NT2/D1 (cell line): ENCODE measurements at regions not wholly inside any gene's neighbourhood (a gene's known extent, or its start where the extent isn't known, plus 50 kb on each side); places are given as distances from the start of the nearest gene placed in this dataset.
"Not testable (repeated sequence)": the region's sequence is repeated elsewhere in the genome, so short reads cannot be mapped to it uniquely, and the experiment has no call there.

Source experiments
- DNase-seq: peaks from one replicate; pipeline ENCODE4 v3.0.0-alpha.2; 2011; ENCODE audit warnings: low read depth, low spot score
- H3K27me3 ChIP-seq: 2 replicates; pipeline ENCODE4 v1.6.0; 2011; ENCODE audit warnings: mild to moderate bottlenecking; ENCODE audit not compliant: insufficient read length, insufficient read depth
- H3K36me3 ChIP-seq: 2 replicates; pipeline ENCODE4 v1.6.1; 2011; ENCODE audit warnings: mild to moderate bottlenecking, low read length, mixed read lengths; ENCODE audit not compliant: insufficient read depth, insufficient read length
- H3K4me1 ChIP-seq: 2 replicates; pipeline ENCODE4 v1.5.1; 2011; ENCODE audit not compliant: insufficient read depth, insufficient read length
- H3K4me3 ChIP-seq: 2 replicates; pipeline ENCODE4 v1.5.1; 2011; ENCODE audit warnings: low read depth; ENCODE audit not compliant: insufficient read length
- H3K9ac ChIP-seq: 2 replicates; pipeline ENCODE4 v1.6.0; 2011; ENCODE audit warnings: low read depth; ENCODE audit not compliant: insufficient read length
- H3K9me3 ChIP-seq: 2 replicates; pipeline ENCODE4 v1.5.1; 2011; ENCODE audit warnings: mild to moderate bottlenecking, low read length; ENCODE audit not compliant: insufficient read depth
- SUZ12 ChIP-seq: IDR thresholded peaks from 2 replicates; pipeline ENCODE4 v1.6.1; 2011; ENCODE audit not compliant: insufficient read length, insufficient read depth; ENCODE audit errors: extremely low read depth
- YY1 ChIP-seq: IDR thresholded peaks from 2 replicates; pipeline ENCODE4 v1.6.1; 2011; ENCODE audit not compliant: insufficient read length, insufficient read depth
- ZNF274 ChIP-seq: IDR thresholded peaks from 2 replicates; pipeline ENCODE4 v1.6.1; 2011; ENCODE audit warnings: mild to moderate bottlenecking, low read depth, low read length

GRCh38 chr1:82783044-82783443, 982.3 kb downstream of the ADGRL2 start:
- H3K36me3 ChIP-seq = no peaks in the 10 kb centered on the region
- peaks cover 15% of the 10 kb centered on the region; the same call in 1 of the 2 replicates for H3K9me3 ChIP-seq
- TF ChIP-seq SUZ12 = no peak
- no peaks in the 10 kb centered on the region for H3K27me3 ChIP-seq
- H3K9ac ChIP-seq = no peak overlapping the region
- no peak overlapping the region for H3K4me3 ChIP-seq
- DNase-seq = no peak
- H3K4me1 ChIP-seq = no peaks in the 10 kb centered on the region

GRCh38 chr1:82782599-82782998, 981.9 kb downstream of the ADGRL2 start:
- H3K4me1 ChIP-seq = no peaks in the 10 kb centered on the region
- H3K9me3 ChIP-seq = peaks cover 15% of the 10 kb centered on the region; the same call in 1 of the 2 replicates
- no peak for DNase-seq
- H3K36me3 ChIP-seq = no peaks in the 10 kb centered on the region
- TF ChIP-seq YY1 (no peak), SUZ12 (no peak), ZNF274 (no peak)
- no peaks in the 10 kb centered on the region for H3K27me3 ChIP-seq
- no peak overlapping the region for H3K4me3 ChIP-seq
- H3K9ac ChIP-seq = no peak overlapping the region

GRCh38 chr1:82778612-82779011, 977.9 kb downstream of the ADGRL2 start:
- Histone ChIP-seq H3K9ac (no peak overlapping the region), H3K4me3 (no peak overlapping the region), H3K27me3 (no peaks in the 10 kb centered on the region), H3K9me3 (peaks cover 22% of the 10 kb centered on the region; the same call in 1 of the 2 replicates), H3K36me3 (no peaks in the 10 kb centered on the region), H3K4me1 (no peaks in the 10 kb centered on the region)
- DNase-seq = peak; percentile 32
- TF ChIP-seq SUZ12 (no peak), YY1 (no peak), ZNF274 (no peak)

GRCh38 chr1:82777240-82777639, 976.5 kb downstream of the ADGRL2 start:
- H3K27me3 ChIP-seq = no peaks in the 10 kb centered on the region
- no peak overlapping the region for H3K9ac ChIP-seq
- H3K36me3 ChIP-seq = no peaks in the 10 kb centered on the region
- no peaks in the 10 kb centered on the region for H3K4me1 ChIP-seq
- H3K4me3 ChIP-seq = no peak overlapping the region
- no peak for DNase-seq
- TF ChIP-seq YY1 (no peak), SUZ12 (no peak), ZNF274 (no peak)
- H3K9me3 ChIP-seq = peaks cover 22% of the 10 kb centered on the region; the same call in 1 of the 2 replicates

GRCh38 chr1:82776730-82777129, 976.0 kb downstream of the ADGRL2 start:
- not testable (repeated sequence) for H3K4me1 ChIP-seq, H3K9ac ChIP-seq, H3K27me3 ChIP-seq, H3K36me3 ChIP-seq, H3K4me3 ChIP-seq, DNase-seq
- peaks cover 19% of the 10 kb centered on the region; the same call in 1 of the 2 replicates for H3K9me3 ChIP-seq

DNA sequence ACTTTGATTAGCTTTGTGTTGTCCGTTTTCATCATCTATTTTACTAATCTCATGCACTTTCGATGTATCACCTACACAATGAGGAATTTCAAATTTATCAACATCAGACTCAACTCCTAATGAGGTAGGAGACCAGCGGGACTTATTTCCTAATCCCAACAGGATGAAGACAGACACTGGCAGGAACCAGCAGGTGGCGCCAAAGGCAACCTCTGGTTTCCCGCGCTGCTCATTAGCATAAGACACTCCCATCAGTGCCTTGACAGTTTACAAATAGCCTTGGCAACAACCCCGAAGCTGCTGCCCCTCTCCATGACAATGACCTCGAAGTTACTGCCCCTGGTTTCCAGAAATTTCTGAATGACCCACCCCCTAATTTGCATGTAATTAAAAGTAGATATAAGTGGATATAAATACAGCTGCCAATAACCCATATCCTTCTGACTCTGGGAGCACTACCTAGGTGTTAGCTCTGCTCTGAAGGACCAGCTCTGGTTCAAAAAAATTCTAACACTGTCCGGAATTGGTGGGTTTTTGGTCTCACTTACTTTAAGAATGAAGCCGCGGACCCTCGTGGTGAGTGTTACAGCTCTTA, 974.8 kb downstream of the ADGRL2 start:
- H3K27me3 ChIP-seq = no peaks in the 10 kb centered on the region
- no peaks in the 10 kb centered on the region for H3K4me1 ChIP-seq
- no peak overlapping the region for H3K4me3 ChIP-seq
- peak; percentile 91 for DNase-seq
- peaks cover 16% of the 10 kb centered on the region; the same call in 1 of the 2 replicates for H3K9me3 ChIP-seq
- no peaks in the 10 kb centered on the region for H3K36me3 ChIP-seq
- TF ChIP-seq ZNF274 (no peak), SUZ12 (no peak), YY1 (no peak)
- H3K9ac ChIP-seq = no peak overlapping the region

DNA sequence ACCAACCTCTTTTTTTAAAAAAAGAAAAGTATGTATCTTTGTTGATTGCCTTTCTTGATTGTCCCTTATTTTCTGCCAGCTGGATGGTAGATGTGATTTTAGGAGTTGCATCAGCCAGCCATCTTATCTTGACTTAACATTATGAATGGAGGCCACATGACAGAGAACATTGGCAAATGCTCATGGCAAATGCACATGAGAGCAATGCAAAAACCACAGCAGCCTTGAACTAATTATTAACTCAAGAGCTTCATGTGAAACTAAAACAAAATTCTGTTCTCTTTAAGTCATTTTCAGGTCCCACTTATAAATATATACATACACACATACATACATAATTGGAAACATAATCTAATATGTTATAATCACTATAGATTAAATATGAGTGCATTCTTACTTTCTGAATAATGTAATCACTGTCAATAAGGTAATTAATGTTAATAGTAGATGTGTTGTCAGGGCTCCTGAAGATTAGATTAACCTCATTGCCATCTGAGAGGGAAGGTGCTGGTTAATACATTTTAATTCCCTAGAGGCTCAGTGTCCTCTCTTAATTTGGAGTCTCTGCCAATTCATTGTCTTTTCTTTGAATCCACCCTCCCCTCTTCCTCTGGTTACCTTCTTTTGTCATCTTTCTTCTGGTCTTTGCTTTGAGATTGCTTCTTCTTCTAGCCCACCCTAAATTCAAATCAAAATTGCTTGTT, 962.2 kb downstream of the ADGRL2 start:
- Histone ChIP-seq H3K36me3 (no peaks in the 10 kb centered on the region), H3K27me3 (no peaks in the 10 kb centered on the region), H3K4me3 (no peak overlapping the region), H3K4me1 (no peaks in the 10 kb centered on the region), H3K9me3 (no peaks in the 10 kb centered on the region), H3K9ac (no peak overlapping the region)
- no peak for DNase-seq
- TF ChIP-seq ZNF274 (no peak), YY1 (no peak), SUZ12 (no peak)
